Right lobe of liver (tissue), 6 donors: ENCODE measurements at regions not wholly inside any gene's neighbourhood (a gene's known extent, or its start where the extent isn't known, plus 50 kb on each side); places are given as distances from the start of the nearest gene placed in this dataset.
"Not testable (repeated sequence)": the region's sequence is repeated elsewhere in the genome, so short reads cannot be mapped to it uniquely, and the experiment has no call there.

ENCODE experiments used
- ATAC-seq, 4 donors: fragments of 200-7000 bp; cut with Tn5 transposase; one replicate each; pipeline ENCODE4 v1.9.1; 2020; ENCODE audit warnings: mild to moderate bottlenecking in 4 of 4, moderate library complexity in 4 of 4
- DNase-seq, 3 donors: peaks; one replicate each; pipeline ENCODE4 v3.0.0-alpha.2; 2020
- H3K27ac ChIP-seq, 3 donors: fragments of 200-600 bp; one replicate each; pipeline ENCODE4 v1.8.0; 2022
- H3K27me3 ChIP-seq, 2 donors: fragments of 200-600 bp; one replicate each; pipeline ENCODE4 v1.8.0; 2022
- H3K36me3 ChIP-seq, 4 donors: fragments of 200-600 bp; sonication (generic) in 1 of 4; one replicate each; pipeline versions ENCODE4 v1.5.1 to v1.8.0; 2017 to 2022; ENCODE audit warnings: control low read depth in 1 of 4
- H3K4me1 ChIP-seq, 4 donors: fragments of 200-600 bp; sonication (generic) in 1 of 4; one replicate each; pipeline versions ENCODE4 v1.5.1 to v1.8.0; 2017 to 2022; ENCODE audit warnings: control low read depth in 1 of 4
- H3K4me3 ChIP-seq, 3 donors: fragments of 200-600 bp; one replicate each; pipeline ENCODE4 v1.8.0; 2022
- H3K9me3 ChIP-seq, 4 donors: fragments of 200-600 bp; sonication (generic) in 1 of 4; one replicate each; pipeline versions ENCODE4 v1.5.1 to v1.8.0; 2017 to 2022; ENCODE audit warnings: control low read depth in 1 of 4
- CTCF ChIP-seq, 4 donors: fragments of 200-600 bp in 3 of 4; fragments of 450-650 bp in 1 of 4; IDR thresholded peaks; one replicate each; pipeline versions ENCODE4 v1.5.1 to v1.8.0; 2016 to 2022; ENCODE audit warnings: antibody characterized with exemption in 4 of 4, mild to moderate bottlenecking in 2 of 4
- POLR2A ChIP-seq: fragments of 450-650 bp; IDR thresholded peaks from one replicate; pipeline ENCODE4 v1.6.1; 2017; ENCODE audit warnings: antibody characterized with exemption, mild to moderate bottlenecking
- WGBS: methylation state at CpG from one replicate; pipeline ENCODE4 v1.1.6; 2018; ENCODE audit warnings: low coverage, low lambda C conversion rate; ENCODE audit not compliant: insufficient coverage; ENCODE audit errors: missing lambda C conversion rate; 5-methylcytosine and 5-hydroxymethylcytosine counted together
- intact Hi-C, 2 donors: fragments of 100-400 bp; cut with DNase I; formaldehyde crosslinking; loops; one replicate each; pipeline versions ENCODE4 v1.11.2 to v1.14.1; 2022
- donor health status: DM: no; HTN: yes; CAD: no.
- donor health status: DM: no; HTN: no; CAD: no.
- donor health status: DM: no; HTN: no; CAD: no.
- donor health status: DM: no; HTN: yes; CAD: no.
- donor health status: DM: no; HTN: yes; CAD: no.

DNA sequence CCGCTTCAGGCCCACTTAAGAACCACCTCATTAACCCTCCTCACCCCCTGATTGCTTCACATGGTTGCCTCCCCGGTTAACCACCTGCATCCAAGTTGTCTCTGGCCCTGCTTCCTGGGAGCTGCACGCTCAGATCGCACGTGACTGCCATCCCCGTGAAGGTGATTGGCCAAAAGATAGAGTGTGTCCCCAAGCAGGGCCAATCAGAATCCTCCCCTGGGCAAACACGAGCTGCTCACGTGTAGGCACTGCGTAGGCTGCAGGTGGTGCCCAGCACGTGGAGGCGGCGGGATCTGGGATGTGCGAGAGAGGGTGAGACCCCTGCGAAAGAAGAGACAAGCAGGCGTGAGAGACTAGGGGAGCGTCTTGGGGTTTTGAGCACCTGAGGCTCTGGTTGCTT lies 111.8 kb upstream of the CRHR1 start:
- TF ChIP-seq CTCF (IDR thresholded peaks at IDR 0.05) (no peak), POLR2A (no peak)
- WGBS = 79% methylated on average over 10 of the region's 16 CpGs
- ATAC-seq = no peak
- DNase-seq = no peak
- Histone ChIP-seq H3K36me3 (no peaks in the 10 kb centered on the region), H3K27me3 (no peaks in the 10 kb centered on the region), H3K27ac (no peak overlapping the region), H3K4me3 (no peak overlapping the region), H3K4me1 (no peaks in the 10 kb centered on the region), H3K9me3 (no peaks in the 10 kb centered on the region)
- intact Hi-C loops = no loop called here

- Histone ChIP-seq H3K4me3 (no peak overlapping the region), H3K4me1 (no peaks in the 10 kb centered on the region), H3K27ac (no peak overlapping the region), H3K9me3 (no peaks in the 10 kb centered on the region), H3K27me3 (no peaks in the 10 kb centered on the region), H3K36me3 (no peaks in the 10 kb centered on the region)
- 53% methylated on average over 5 of the region's 5 CpGs for WGBS
- TF ChIP-seq CTCF (IDR thresholded peaks at IDR 0.05) (no peak), POLR2A (no peak)
- no peak for ATAC-seq
- intact Hi-C loops = no loop called here
- no peak for DNase-seq
These were observed 111.3 kb upstream of the CRHR1 start for GRCh38 chr17:45672792-45673191.

GRCh38 chr17:45673759-45674158 lies 110.4 kb upstream of the CRHR1 start:
- H3K27ac ChIP-seq, H3K36me3 ChIP-seq, DNase-seq, H3K27me3 ChIP-seq, ATAC-seq, intact Hi-C loops, H3K4me1 ChIP-seq, H3K9me3 ChIP-seq, H3K4me3 ChIP-seq: not testable (repeated sequence)
- WGBS = 64% methylated on average over 5 of the region's 5 CpGs

DNA sequence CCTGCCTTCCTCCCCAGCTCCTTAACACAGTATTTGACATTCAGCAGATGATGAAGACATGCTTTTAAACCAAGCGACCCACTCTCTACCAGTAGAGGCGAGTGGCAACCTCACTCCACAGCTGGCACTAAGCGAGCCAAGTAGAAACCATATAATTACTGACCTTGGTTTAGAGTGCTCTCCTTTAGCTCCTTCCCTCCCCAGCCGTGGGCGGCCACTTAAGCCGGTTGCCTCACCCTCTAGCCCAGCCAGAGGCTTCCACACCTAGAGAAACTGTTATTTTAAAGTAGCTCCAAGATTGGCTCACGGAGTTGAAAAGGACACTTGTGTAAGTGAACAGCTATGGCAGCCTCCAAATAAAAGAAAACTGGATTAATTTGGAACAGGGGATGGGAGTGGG lies 109.1 kb upstream of the CRHR1 start:
- no peak overlapping the region for H3K4me3 ChIP-seq
- no peak for TF ChIP-seq POLR2A
- no peak for TF ChIP-seq CTCF (IDR thresholded peaks at IDR 0.05)
- DNase-seq = no peak
- H3K36me3 ChIP-seq = no peaks in the 10 kb centered on the region
- WGBS = 67% methylated on average over 7 of the region's 7 CpGs
- intact Hi-C loops = no loop called here
- no peaks in the 10 kb centered on the region for H3K4me1 ChIP-seq
- H3K27me3 ChIP-seq = no peaks in the 10 kb centered on the region
- no peak for ATAC-seq
- H3K27ac ChIP-seq = no peak overlapping the region
- H3K9me3 ChIP-seq = no peaks in the 10 kb centered on the region

DNA sequence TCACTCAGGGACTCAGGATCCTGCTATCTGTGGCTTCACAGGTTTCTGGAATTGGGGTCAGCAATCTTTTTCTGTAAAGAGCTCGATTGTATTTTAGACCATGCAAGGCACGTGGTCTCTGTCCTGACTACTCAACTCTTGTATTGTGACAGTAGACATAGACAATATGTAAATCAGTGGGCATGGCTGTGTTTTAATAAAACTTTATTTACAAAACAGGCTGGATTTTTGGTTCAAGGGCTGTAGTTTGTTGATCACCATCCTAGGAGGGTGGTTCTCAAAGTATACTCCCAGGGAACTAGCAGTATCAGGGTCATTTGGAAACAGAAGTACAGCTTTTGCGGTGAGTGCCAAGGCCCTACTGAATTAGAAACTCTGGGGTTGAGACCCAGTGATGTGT lies 108.2 kb upstream of the CRHR1 start:
- Histone ChIP-seq H3K27me3 (no peaks in the 10 kb centered on the region), H3K4me3 (no peak overlapping the region), H3K36me3 (no peaks in the 10 kb centered on the region), H3K4me1 (no peaks in the 10 kb centered on the region), H3K27ac (no peak overlapping the region), H3K9me3 (no peaks in the 10 kb centered on the region)
- intact Hi-C loops = no loop called here
- ATAC-seq (no peak), DNase-seq (no peak)
- WGBS = 76% methylated on average over 3 of the region's 3 CpGs
- no peak for TF ChIP-seq CTCF (IDR thresholded peaks at IDR 0.05)
- no peak for TF ChIP-seq POLR2A
